ENCODE measurements at regions not wholly inside any gene's neighbourhood (a gene's known extent, or its start where the extent isn't known, plus 50 kb on each side); places are given as distances from the start of the nearest gene placed in this dataset.

- no peak for ATAC-seq
- no peak for DNase-seq (ENCODE audit: low spot score)
These were observed 334.2 kb downstream of the CD83 start for GRCh38 chr6:14451594-14452374.

GRCh38 chr6:14452567-14453527, 335.3 kb downstream of the CD83 start:
- no peak for ATAC-seq
- no peak for DNase-seq (ENCODE audit: low spot score)

- no peak for DNase-seq (ENCODE audit: low spot score)
These were observed 336.3 kb downstream of the CD83 start for GRCh38 chr6:14453712-14454472.

GRCh38 chr6:14454473-14454775, 336.9 kb downstream of the CD83 start:
- no peak for DNase-seq (ENCODE audit: low spot score)
- no peak for ATAC-seq

More at GRCh38 chr6:14453712-14454472, 336.3 kb downstream of the CD83 start:
- ATAC-seq, result no peak

GRCh38 chr6:14455427-14455826, 337.9 kb downstream of the CD83 start:
- no peak for ATAC-seq
- no peak for DNase-seq (ENCODE audit: low spot score)

- DNase-seq (ENCODE audit: low spot score), result no peak
- no peak for ATAC-seq
These were observed 338.5 kb downstream of the CD83 start for GRCh38 chr6:14455876-14456648.

GRCh38 chr6:14456941-14457340, 339.4 kb downstream of the CD83 start:
- no peak for ATAC-seq

GRCh38 chr6:14458669-14459266, 341.2 kb downstream of the CD83 start:
- DNase-seq (ENCODE audit: low spot score) (no peak), ATAC-seq (no peak)

More at GRCh38 chr6:14456941-14457340, 339.4 kb downstream of the CD83 start:
- DNase-seq (ENCODE audit: low spot score), result no peak

- no peak for DNase-seq (ENCODE audit: low spot score)
- no peak for ATAC-seq
These were observed 341.7 kb downstream of the CD83 start for GRCh38 chr6:14459315-14459714.

- DNase-seq (ENCODE audit: low spot score) (no peak), ATAC-seq (no peak)
These were observed 343.0 kb downstream of the CD83 start for GRCh38 chr6:14460556-14460955.

- DNase-seq (ENCODE audit: low spot score) (no peak), ATAC-seq (no peak)
These were observed 344.6 kb downstream of the CD83 start for GRCh38 chr6:14462135-14462534.

GRCh38 chr6:14462566-14462965, 345.0 kb downstream of the CD83 start:
- ATAC-seq (no peak), DNase-seq (ENCODE audit: low spot score) (no peak)

- no peak for ATAC-seq
These were observed 345.5 kb downstream of the CD83 start for GRCh38 chr6:14463110-14463509.

GRCh38 chr6:14464055-14464454, 346.5 kb downstream of the CD83 start:
- DNase-seq (ENCODE audit: low spot score), result no peak
- ATAC-seq, result peak; percentile 41

More at GRCh38 chr6:14463110-14463509, 345.5 kb downstream of the CD83 start:
- DNase-seq (ENCODE audit: low spot score), result no peak

- no peak for ATAC-seq
These were observed 347.1 kb downstream of the CD83 start for GRCh38 chr6:14464716-14465115.

GRCh38 chr6:14466278-14466677, 348.7 kb downstream of the CD83 start:
- no peak for ATAC-seq
- DNase-seq (ENCODE audit: low spot score), result no peak

More at GRCh38 chr6:14464716-14465115, 347.1 kb downstream of the CD83 start:
- no peak for DNase-seq (ENCODE audit: low spot score)

- no peak for ATAC-seq
- no peak for DNase-seq (ENCODE audit: low spot score)
These were observed 350.0 kb downstream of the CD83 start for GRCh38 chr6:14467591-14467990.

- ATAC-seq (no peak), DNase-seq (ENCODE audit: low spot score) (no peak)
These were observed 351.2 kb downstream of the CD83 start for GRCh38 chr6:14468647-14469321.

- ATAC-seq (no peak), DNase-seq (ENCODE audit: low spot score) (no peak)
These were observed 352.5 kb downstream of the CD83 start for GRCh38 chr6:14470101-14470500.
